ENCODE measurements at regions not wholly inside any gene's neighbourhood (a gene's known extent, or its start where the extent isn't known, plus 50 kb on each side); places are given as distances from the start of the nearest gene placed in this dataset.

GRCh38 chr14:104293231-104293841, 154.9 kb downstream of the KIF26A start:
- DNase-seq, result no peak

- no peak for DNase-seq
Observed at GRCh38 chr14:104293851-104294627, 155.7 kb downstream of the KIF26A start.

GRCh38 chr14:104294628-104294982, 156.2 kb downstream of the KIF26A start:
- no peak for DNase-seq

- no peak for DNase-seq
Observed at GRCh38 chr14:104294983-104295680, 156.7 kb downstream of the KIF26A start.

- DNase-seq, result no peak
Observed at GRCh38 chr14:104295681-104296387, 157.4 kb downstream of the KIF26A start.

GRCh38 chr14:104296388-104297312, 158.3 kb downstream of the KIF26A start:
- no peak for DNase-seq

GRCh38 chr14:104297313-104297704, 158.9 kb downstream of the KIF26A start:
- DNase-seq, result no peak

GRCh38 chr14:104297721-104298401, 159.5 kb downstream of the KIF26A start:
- DNase-seq, result no peak

- DNase-seq, result no peak
Observed at GRCh38 chr14:104298458-104298857, 160.1 kb downstream of the KIF26A start.

GRCh38 chr14:104299993-104300761, 161.8 kb downstream of the KIF26A start:
- DNase-seq, result no peak

- DNase-seq, result no peak
Observed at GRCh38 chr14:104301731-104302460, 163.5 kb downstream of the KIF26A start.

GRCh38 chr14:104302794-104303405, 164.5 kb downstream of the KIF26A start:
- no peak for DNase-seq

- no peak for DNase-seq
Observed at GRCh38 chr14:104303705-104304425, 165.5 kb downstream of the KIF26A start.

- DNase-seq, result no peak
Observed at GRCh38 chr14:104304451-104305351, 166.3 kb downstream of the KIF26A start.

GRCh38 chr14:104305511-104306449, 167.4 kb downstream of the KIF26A start:
- DNase-seq, result no peak

- no peak for DNase-seq
Observed at GRCh38 chr14:104306450-104307040, 168.2 kb downstream of the KIF26A start.
